ENCODE measurements at regions not wholly inside any gene's neighbourhood (a gene's known extent, or its start where the extent isn't known, plus 50 kb on each side); places are given as distances from the start of the nearest gene placed in this dataset.
"Not testable (repeated sequence)": the region's sequence is repeated elsewhere in the genome, so short reads cannot be mapped to it uniquely, and the experiment has no call there.

- H3K27ac Mint-ChIP-seq (ENCODE audit: unreplicated experiment): no peak overlapping the region
- no peaks in the 10 kb centered on the region for H3K9me3 Mint-ChIP-seq (ENCODE audit: unreplicated experiment)
- TF ChIP-seq CTCF (IDR thresholded peaks at IDR 0.05; ENCODE audit: partially characterized antibody, unreplicated experiment): no peak
- no peak for DNase-seq
- no peak overlapping the region for H3K4me3 Mint-ChIP-seq (ENCODE audit: unreplicated experiment)
- H3K27me3 Mint-ChIP-seq (ENCODE audit: unreplicated experiment): no peaks in the 10 kb centered on the region
- H3K4me1 Mint-ChIP-seq (ENCODE audit: low read depth, unreplicated experiment): no peaks in the 10 kb centered on the region
- H3K36me3 Mint-ChIP-seq (ENCODE audit: unreplicated experiment): no peaks in the 10 kb centered on the region
Measured at GRCh38 chr5:159805021-159805420, 111.3 kb upstream of the ADRA1B start.

GRCh38 chr5:159807135-159807534 lies 109.1 kb upstream of the ADRA1B start:
- not testable (repeated sequence) for H3K36me3 Mint-ChIP-seq (ENCODE audit: unreplicated experiment); H3K27ac Mint-ChIP-seq (ENCODE audit: unreplicated experiment); DNase-seq; H3K4me1 Mint-ChIP-seq (ENCODE audit: low read depth, unreplicated experiment); H3K9me3 Mint-ChIP-seq (ENCODE audit: unreplicated experiment); H3K27me3 Mint-ChIP-seq (ENCODE audit: unreplicated experiment); H3K4me3 Mint-ChIP-seq (ENCODE audit: unreplicated experiment)

GRCh38 chr5:159807586-159807985 lies 108.7 kb upstream of the ADRA1B start:
- Mint-ChIP-seq H3K9me3 (ENCODE audit: unreplicated experiment) (no peaks in the 10 kb centered on the region), H3K27me3 (ENCODE audit: unreplicated experiment) (no peaks in the 10 kb centered on the region), H3K27ac (ENCODE audit: unreplicated experiment) (no peak overlapping the region), H3K36me3 (ENCODE audit: unreplicated experiment) (no peaks in the 10 kb centered on the region), H3K4me1 (ENCODE audit: low read depth, unreplicated experiment) (no peaks in the 10 kb centered on the region), H3K4me3 (ENCODE audit: unreplicated experiment) (no peak overlapping the region)
- TF ChIP-seq CTCF (IDR thresholded peaks at IDR 0.05; ENCODE audit: partially characterized antibody, unreplicated experiment): no peak
- DNase-seq: no peak

GRCh38 chr5:159811712-159812111 lies 104.6 kb upstream of the ADRA1B start:
- DNase-seq: no peak
- Mint-ChIP-seq H3K4me1 (ENCODE audit: low read depth, unreplicated experiment) (no peaks in the 10 kb centered on the region), H3K27me3 (ENCODE audit: unreplicated experiment) (no peaks in the 10 kb centered on the region), H3K9me3 (ENCODE audit: unreplicated experiment) (no peaks in the 10 kb centered on the region), H3K36me3 (ENCODE audit: unreplicated experiment) (no peaks in the 10 kb centered on the region), H3K4me3 (ENCODE audit: unreplicated experiment) (no peak overlapping the region), H3K27ac (ENCODE audit: unreplicated experiment) (no peak overlapping the region)
- TF ChIP-seq CTCF (IDR thresholded peaks at IDR 0.05; ENCODE audit: partially characterized antibody, unreplicated experiment): no peak

GRCh38 chr5:159812759-159813158 lies 103.5 kb upstream of the ADRA1B start:
- not testable (repeated sequence) for DNase-seq; H3K27me3 Mint-ChIP-seq (ENCODE audit: unreplicated experiment); H3K27ac Mint-ChIP-seq (ENCODE audit: unreplicated experiment); H3K4me1 Mint-ChIP-seq (ENCODE audit: low read depth, unreplicated experiment); H3K4me3 Mint-ChIP-seq (ENCODE audit: unreplicated experiment); H3K36me3 Mint-ChIP-seq (ENCODE audit: unreplicated experiment); H3K9me3 Mint-ChIP-seq (ENCODE audit: unreplicated experiment)

- Mint-ChIP-seq H3K9me3 (ENCODE audit: unreplicated experiment) (no peaks in the 10 kb centered on the region), H3K27ac (ENCODE audit: unreplicated experiment) (no peak overlapping the region), H3K36me3 (ENCODE audit: unreplicated experiment) (no peaks in the 10 kb centered on the region)
Measured at GRCh38 chr5:159814222-159814621, 102.1 kb upstream of the ADRA1B start.

More at GRCh38 chr5:159814222-159814621, 102.1 kb upstream of the ADRA1B start:
- H3K4me1 Mint-ChIP-seq (ENCODE audit: low read depth, unreplicated experiment): no peaks in the 10 kb centered on the region
- H3K4me3 Mint-ChIP-seq (ENCODE audit: unreplicated experiment): no peak overlapping the region
- no peak for DNase-seq
- no peaks in the 10 kb centered on the region for H3K27me3 Mint-ChIP-seq (ENCODE audit: unreplicated experiment)
- TF ChIP-seq CTCF (IDR thresholded peaks at IDR 0.05; ENCODE audit: partially characterized antibody, unreplicated experiment): no peak
